Chondrocyte (in vitro differentiated cells): ENCODE measurements at regions not wholly inside any gene's neighbourhood (a gene's known extent, or its start where the extent isn't known, plus 50 kb on each side); places are given as distances from the start of the nearest gene placed in this dataset.

Experiments used
- DNase-seq: peaks from one replicate; pipeline ENCODE4 v3.0.0; 2021; ENCODE audit warnings: mixed read lengths, low spot score
- H3K27ac Mint-ChIP-seq: one replicate; pipeline ENCODE4 v1.8.0; 2021; ENCODE audit warnings: mild to moderate bottlenecking, moderate library complexity, mixed read lengths; ENCODE audit not compliant: unreplicated experiment
- H3K27me3 Mint-ChIP-seq: 2 replicates; pipeline ENCODE4 v1.8.0; 2021; ENCODE audit warnings: low read depth, mixed read lengths
- H3K36me3 Mint-ChIP-seq: 2 replicates; pipeline ENCODE4 v1.8.0; 2021; ENCODE audit warnings: low read depth, mixed read lengths
- H3K4me1 Mint-ChIP-seq: 2 replicates; pipeline ENCODE4 v1.8.0; 2021; ENCODE audit warnings: low read depth, mild to moderate bottlenecking, mixed read lengths
- H3K4me3 Mint-ChIP-seq: one replicate; pipeline ENCODE4 v1.8.0; 2021; ENCODE audit warnings: mild to moderate bottlenecking, moderate library complexity, mixed read lengths; ENCODE audit not compliant: unreplicated experiment
- H3K9me3 Mint-ChIP-seq: 2 replicates; pipeline ENCODE4 v1.8.0; 2021; ENCODE audit warnings: low read depth, mixed read lengths
- CTCF ChIP-seq: fragments of 200-600 bp; sonication (generic); IDR thresholded peaks from 2 replicates; pipeline ENCODE4 v1.5.0; 2021; ENCODE audit warnings: antibody characterized with exemption, mild to moderate bottlenecking, moderate library complexity

GRCh38 chr5:99379187-99379586, 450.4 kb upstream of the CHD1 start:
- Mint-ChIP-seq H3K27me3 (no peaks in the 10 kb centered on the region), H3K4me1 (no peaks in the 10 kb centered on the region), H3K9me3 (peaks cover 20% of the 10 kb centered on the region), H3K27ac (no peak overlapping the region), H3K4me3 (no peak overlapping the region), H3K36me3 (peaks cover 3% of the 10 kb centered on the region)
- DNase-seq: no peak
- no peak for TF ChIP-seq CTCF

GRCh38 chr5:99378443-99378842, 449.6 kb upstream of the CHD1 start:
- Mint-ChIP-seq H3K36me3 (peaks cover 3% of the 10 kb centered on the region), H3K27ac (no peak overlapping the region), H3K9me3 (peaks cover 14% of the 10 kb centered on the region), H3K4me3 (no peak overlapping the region), H3K27me3 (no peaks in the 10 kb centered on the region), H3K4me1 (no peaks in the 10 kb centered on the region)
- DNase-seq: no peak
- TF ChIP-seq CTCF: no peak

GRCh38 chr5:99369797-99370593, 441.2 kb upstream of the CHD1 start:
- Mint-ChIP-seq H3K4me3 (no peak overlapping the region), H3K27ac (no peak overlapping the region), H3K36me3 (no peaks in the 10 kb centered on the region), H3K27me3 (no peaks in the 10 kb centered on the region), H3K9me3 (no peaks in the 10 kb centered on the region), H3K4me1 (no peaks in the 10 kb centered on the region)
- TF ChIP-seq CTCF: no peak
- no peak for DNase-seq

GRCh38 chr5:99368726-99369125, 439.9 kb upstream of the CHD1 start:
- no peak overlapping the region for H3K4me3 Mint-ChIP-seq
- H3K36me3 Mint-ChIP-seq: no peaks in the 10 kb centered on the region
- H3K4me1 Mint-ChIP-seq: no peaks in the 10 kb centered on the region
- TF ChIP-seq CTCF: no peak
- no peaks in the 10 kb centered on the region for H3K9me3 Mint-ChIP-seq
- H3K27ac Mint-ChIP-seq: no peak overlapping the region
- no peak for DNase-seq
- no peaks in the 10 kb centered on the region for H3K27me3 Mint-ChIP-seq

GRCh38 chr5:99355881-99356280, 427.1 kb upstream of the CHD1 start:
- H3K36me3 Mint-ChIP-seq: no peaks in the 10 kb centered on the region
- H3K27me3 Mint-ChIP-seq: peaks cover 2% of the 10 kb centered on the region
- H3K9me3 Mint-ChIP-seq: no peaks in the 10 kb centered on the region
- TF ChIP-seq CTCF: no peak
- no peak for DNase-seq
- H3K27ac Mint-ChIP-seq: no peak overlapping the region
- H3K4me3 Mint-ChIP-seq: no peak overlapping the region
- no peaks in the 10 kb centered on the region for H3K4me1 Mint-ChIP-seq
